PFSK-1 (cell line): ENCODE measurements at regions not wholly inside any gene's neighbourhood (a gene's known extent, or its start where the extent isn't known, plus 50 kb on each side); places are given as distances from the start of the nearest gene placed in this dataset.

Experiments used
- FOXP2 ChIP-seq: optimal IDR thresholded peaks from 2 replicates; pipeline ENCODE3; 2011; ENCODE audit warnings: borderline replicate concordance, control low read depth, inconsistent platforms; ENCODE audit not compliant: insufficient read depth; ENCODE audit errors: extremely low read length, extremely low read depth
- POLR2AphosphoS5 ChIP-seq: IDR thresholded peaks from 2 replicates; pipeline ENCODE4 v1.6.1; 2012; ENCODE audit warnings: low read depth, mild to moderate bottlenecking, control low read depth, low read length, moderate library complexity
- SIN3A ChIP-seq: IDR thresholded peaks from 2 replicates; pipeline ENCODE4 v1.6.1; 2012; ENCODE audit warnings: mild to moderate bottlenecking, low read length, moderate library complexity, borderline replicate concordance; ENCODE audit not compliant: insufficient read depth
- TAF1 ChIP-seq: IDR thresholded peaks from 2 replicates; pipeline ENCODE4 v1.6.1; 2012; ENCODE audit warnings: low read length, control low read depth, borderline replicate concordance; ENCODE audit not compliant: insufficient read depth
- TF ChIP-seq, protein P1 (sequence below), 2 experiments: IDR thresholded peaks; 2 replicates each; pipeline versions ENCODE4 v1.6.1 to v1.8.0; 2011 to 2012; ENCODE audit warnings: low read depth in 2 of 2, low read length in 2 of 2, control low read depth in 1 of 2, inconsistent platforms in 1 of 2, mild to moderate bottlenecking in 1 of 2, moderate library complexity in 1 of 2; ENCODE audit not compliant: insufficient read depth in 1 of 2

DNA sequence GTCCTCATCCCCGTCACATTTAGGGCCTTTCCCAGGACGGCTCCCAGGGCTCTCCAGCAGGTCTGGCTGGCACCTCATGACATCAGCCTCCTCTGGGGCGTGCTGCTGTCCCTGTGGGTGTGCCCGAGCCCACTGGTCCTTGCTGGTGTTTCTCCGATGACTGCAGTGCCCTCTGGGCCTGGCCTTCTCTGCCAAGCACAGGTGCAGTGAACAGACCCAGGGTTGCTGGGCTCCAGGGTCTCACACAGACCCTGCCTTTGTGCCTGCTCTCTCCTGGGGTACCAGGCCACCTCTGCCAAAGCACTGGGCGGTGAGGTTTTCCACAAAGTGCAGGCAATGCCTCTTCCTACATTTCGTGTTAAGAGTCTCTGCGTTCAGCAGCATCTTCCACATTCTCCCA, 246.1 kb downstream of the ACKR3 start:
- TF ChIP-seq POLR2AphosphoS5 (no peak), SIN3A (no peak), FOXP2 (no peak), TAF1 (no peak)
- TF ChIP-seq, protein P1, sequence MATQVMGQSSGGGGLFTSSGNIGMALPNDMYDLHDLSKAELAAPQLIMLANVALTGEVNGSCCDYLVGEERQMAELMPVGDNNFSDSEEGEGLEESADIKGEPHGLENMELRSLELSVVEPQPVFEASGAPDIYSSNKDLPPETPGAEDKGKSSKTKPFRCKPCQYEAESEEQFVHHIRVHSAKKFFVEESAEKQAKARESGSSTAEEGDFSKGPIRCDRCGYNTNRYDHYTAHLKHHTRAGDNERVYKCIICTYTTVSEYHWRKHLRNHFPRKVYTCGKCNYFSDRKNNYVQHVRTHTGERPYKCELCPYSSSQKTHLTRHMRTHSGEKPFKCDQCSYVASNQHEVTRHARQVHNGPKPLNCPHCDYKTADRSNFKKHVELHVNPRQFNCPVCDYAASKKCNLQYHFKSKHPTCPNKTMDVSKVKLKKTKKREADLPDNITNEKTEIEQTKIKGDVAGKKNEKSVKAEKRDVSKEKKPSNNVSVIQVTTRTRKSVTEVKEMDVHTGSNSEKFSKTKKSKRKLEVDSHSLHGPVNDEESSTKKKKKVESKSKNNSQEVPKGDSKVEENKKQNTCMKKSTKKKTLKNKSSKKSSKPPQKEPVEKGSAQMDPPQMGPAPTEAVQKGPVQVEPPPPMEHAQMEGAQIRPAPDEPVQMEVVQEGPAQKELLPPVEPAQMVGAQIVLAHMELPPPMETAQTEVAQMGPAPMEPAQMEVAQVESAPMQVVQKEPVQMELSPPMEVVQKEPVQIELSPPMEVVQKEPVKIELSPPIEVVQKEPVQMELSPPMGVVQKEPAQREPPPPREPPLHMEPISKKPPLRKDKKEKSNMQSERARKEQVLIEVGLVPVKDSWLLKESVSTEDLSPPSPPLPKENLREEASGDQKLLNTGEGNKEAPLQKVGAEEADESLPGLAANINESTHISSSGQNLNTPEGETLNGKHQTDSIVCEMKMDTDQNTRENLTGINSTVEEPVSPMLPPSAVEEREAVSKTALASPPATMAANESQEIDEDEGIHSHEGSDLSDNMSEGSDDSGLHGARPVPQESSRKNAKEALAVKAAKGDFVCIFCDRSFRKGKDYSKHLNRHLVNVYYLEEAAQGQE (IDR thresholded peaks at IDR 0.05; ENCODE audit: insufficient read depth in 1 of 2, low read depth in 2 of 2, low read length in 2 of 2): no peak

DNA sequence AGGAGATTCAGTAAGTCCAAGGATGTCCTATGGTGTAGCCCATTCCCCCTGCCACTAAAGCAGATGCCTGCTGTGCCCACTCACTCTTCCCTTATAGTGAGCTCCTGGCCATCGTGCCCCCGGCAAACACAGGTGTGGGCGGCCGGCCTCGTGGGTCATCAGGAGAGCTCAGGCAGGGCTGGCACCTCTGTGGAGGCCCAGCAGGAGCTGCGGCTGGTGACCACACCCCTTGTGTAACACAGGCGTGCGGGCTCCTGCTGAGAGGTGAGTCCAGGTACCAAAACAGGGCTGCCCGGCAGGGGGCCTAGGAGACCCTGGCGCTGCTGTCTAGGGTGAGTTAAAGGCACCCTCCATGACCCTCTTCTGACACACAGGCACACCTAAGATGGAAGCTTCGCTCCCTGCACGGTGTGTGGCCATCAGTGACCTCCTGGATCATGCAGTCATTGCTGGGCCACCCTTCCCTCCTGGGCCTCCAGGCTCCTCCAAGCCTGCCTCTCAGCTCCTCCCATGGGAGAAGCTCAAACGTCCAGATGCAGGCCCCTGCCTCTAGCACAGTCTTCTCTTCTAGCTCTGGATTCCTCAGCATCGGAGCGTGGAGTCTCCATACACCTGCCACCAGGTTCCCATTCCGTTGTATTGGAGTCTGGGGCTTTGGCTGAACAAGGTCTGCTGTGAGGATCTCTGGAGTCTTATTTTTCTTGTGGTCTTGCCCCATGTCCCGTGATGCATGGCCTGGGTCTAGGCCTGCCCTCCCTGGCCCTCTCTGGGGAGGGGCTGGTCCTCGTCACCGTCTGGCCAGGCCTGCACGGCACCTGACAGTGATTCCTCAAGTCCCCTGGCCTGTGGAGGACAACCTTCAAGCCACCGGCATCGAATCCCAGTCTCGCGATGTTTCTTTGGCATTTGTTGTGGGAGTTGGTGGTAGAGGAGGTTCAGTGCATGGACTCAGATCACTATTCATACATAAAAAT, 246.9 kb downstream of the ACKR3 start:
- TF ChIP-seq TAF1: no peak
- no peak for TF ChIP-seq POLR2AphosphoS5
- TF ChIP-seq, protein P1 (IDR thresholded peaks at IDR 0.05; ENCODE audit: insufficient read depth in 1 of 2, low read depth in 2 of 2, low read length in 2 of 2): no peak
- TF ChIP-seq SIN3A: no peak
- TF ChIP-seq FOXP2: no peak

DNA sequence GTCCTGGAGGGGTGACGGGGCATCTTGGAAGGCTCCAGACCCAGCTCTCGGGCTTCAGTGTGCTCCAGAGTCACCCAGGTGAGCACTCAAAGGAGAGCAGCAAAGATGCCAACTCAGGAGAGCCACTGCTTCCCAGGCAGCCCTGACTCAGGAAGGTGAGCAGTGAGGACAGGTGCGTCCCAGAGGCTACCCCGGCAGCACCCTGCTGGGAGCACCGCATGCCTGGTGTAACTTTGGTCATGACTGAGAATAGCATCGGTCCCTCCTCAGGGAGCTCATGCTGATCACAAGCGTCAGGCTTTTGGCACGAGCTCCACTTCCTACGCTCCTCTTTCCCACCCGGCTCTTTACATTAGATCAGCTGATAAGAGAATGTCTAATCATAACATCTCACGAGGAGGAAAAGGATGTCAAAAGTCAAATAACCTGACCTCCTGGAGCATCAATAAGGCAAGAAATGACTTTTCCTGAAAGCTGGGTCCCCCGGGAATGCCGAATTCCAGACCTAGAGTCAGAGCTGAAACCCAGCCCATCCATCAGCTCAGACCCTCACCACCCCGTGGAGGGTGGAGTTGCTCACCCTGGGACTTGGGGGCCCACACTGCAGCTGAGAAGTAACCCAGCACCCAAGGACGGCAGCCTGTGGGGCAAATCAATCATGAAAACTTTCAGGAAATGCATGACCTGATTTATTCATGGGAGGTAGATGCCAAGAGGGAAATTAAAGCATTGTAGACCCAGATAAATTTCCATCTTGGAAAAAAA, 248.8 kb downstream of the ACKR3 start:
- TF ChIP-seq FOXP2 (no peak), SIN3A (no peak)
- TF ChIP-seq, protein P1 (IDR thresholded peaks at IDR 0.05; ENCODE audit: insufficient read depth in 1 of 2, low read depth in 2 of 2, low read length in 2 of 2): no peak

DNA sequence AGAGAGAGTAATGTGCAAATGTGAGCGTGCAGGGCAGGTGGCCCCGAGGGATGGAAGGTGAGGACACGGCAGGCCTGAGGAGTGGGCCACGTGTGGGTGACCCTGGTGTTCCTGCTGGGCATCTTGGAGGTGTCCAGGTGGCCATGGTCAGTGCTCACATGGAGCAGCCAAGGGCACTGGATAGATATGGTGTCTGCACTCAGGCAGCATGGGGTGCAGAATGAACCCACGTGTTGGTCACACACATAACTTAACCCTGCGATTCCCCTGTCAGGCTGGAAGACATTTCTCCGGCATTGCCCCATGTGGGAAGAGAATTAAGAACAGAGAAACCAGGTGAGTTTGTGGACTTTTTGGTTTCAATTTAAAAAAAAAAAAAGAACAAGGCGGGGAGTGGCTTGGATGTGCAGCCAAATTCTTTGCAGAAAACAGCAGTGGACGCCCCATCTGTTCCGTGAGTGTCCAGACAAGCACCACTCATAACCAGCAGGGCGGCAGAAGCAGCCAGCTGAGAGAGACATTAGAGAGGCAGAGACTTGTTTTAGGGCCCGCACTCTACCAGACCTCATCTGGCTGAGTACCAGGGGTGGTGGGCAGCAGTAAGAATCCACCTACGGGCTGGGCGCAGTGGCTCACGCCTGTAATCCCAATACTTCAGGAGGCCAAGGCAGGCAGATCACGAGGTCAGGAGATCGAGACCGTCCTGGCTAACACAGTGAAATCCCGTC, 249.8 kb downstream of the ACKR3 start:
- TF ChIP-seq TAF1: no peak
- no peak for TF ChIP-seq POLR2AphosphoS5
- TF ChIP-seq SIN3A: no peak
- TF ChIP-seq FOXP2: no peak
- TF ChIP-seq, protein P1 (IDR thresholded peaks at IDR 0.05; ENCODE audit: insufficient read depth in 1 of 2, low read depth in 2 of 2, low read length in 2 of 2): no peak
